NCI-H1105 (cell line): ENCODE measurements at regions not wholly inside any gene's neighbourhood (a gene's known extent, or its start where the extent isn't known, plus 50 kb on each side); places are given as distances from the start of the nearest gene placed in this dataset.

ENCODE experiments used
- DNase-seq: peaks from one replicate; lab custom pipeline; 2025; lab: John Stamatoyannopoulos, UW

GRCh38 chr7:25913598-25914224 is 238.3 kb upstream of the NFE2L3 start:
- DNase-seq: no peak

GRCh38 chr7:25918731-25919130 is 233.3 kb upstream of the NFE2L3 start:
- DNase-seq: no peak

GRCh38 chr7:25922296-25922695 is 229.7 kb upstream of the NFE2L3 start:
- DNase-seq: no peak

- no peak for DNase-seq
Observed at GRCh38 chr7:25923741-25924460, 228.1 kb upstream of the NFE2L3 start.

GRCh38 chr7:25926009-25926408 is 226.0 kb upstream of the NFE2L3 start:
- DNase-seq: no peak

- DNase-seq: no peak
Observed at GRCh38 chr7:25926451-25926850, 225.5 kb upstream of the NFE2L3 start.

GRCh38 chr7:25926891-25927625 is 224.9 kb upstream of the NFE2L3 start:
- DNase-seq: no peak

GRCh38 chr7:25927626-25927978 is 224.4 kb upstream of the NFE2L3 start:
- no peak for DNase-seq

GRCh38 chr7:25928549-25929330 is 223.3 kb upstream of the NFE2L3 start:
- no peak for DNase-seq

GRCh38 chr7:25929448-25929847 is 222.6 kb upstream of the NFE2L3 start:
- DNase-seq: no peak

GRCh38 chr7:25930492-25931048 is 221.4 kb upstream of the NFE2L3 start:
- no peak for DNase-seq

GRCh38 chr7:25931156-25931555 is 220.8 kb upstream of the NFE2L3 start:
- no peak for DNase-seq

- no peak for DNase-seq
Observed at GRCh38 chr7:25933921-25934320, 218.1 kb upstream of the NFE2L3 start.

GRCh38 chr7:25940086-25940906 is 211.7 kb upstream of the NFE2L3 start:
- DNase-seq: no peak

GRCh38 chr7:25944777-25945515 is 207.1 kb upstream of the NFE2L3 start:
- DNase-seq: no peak

- DNase-seq: no peak
Observed at GRCh38 chr7:25945608-25946007, 206.4 kb upstream of the NFE2L3 start.

- DNase-seq: no peak
Observed at GRCh38 chr7:25946181-25946580, 205.8 kb upstream of the NFE2L3 start.

GRCh38 chr7:25947669-25948516 is 204.1 kb upstream of the NFE2L3 start:
- no peak for DNase-seq

- no peak for DNase-seq
Observed at GRCh38 chr7:25949736-25950487, 202.1 kb upstream of the NFE2L3 start.
